CD8-positive, alpha-beta memory T cell (primary cell): ENCODE measurements at regions not wholly inside any gene's neighbourhood (a gene's known extent, or its start where the extent isn't known, plus 50 kb on each side); places are given as distances from the start of the nearest gene placed in this dataset.
A peak's percentile ranks its signal among the peaks of the same experiment; 100 is the strongest.

ENCODE experiments used
- CTCF ChIA-PET: fragments of 350-600 bp; sonication (Branson Sonifier 250); formaldehyde crosslinking; loops from one replicate; lab custom pipeline; 2021; ENCODE audit warnings: antibody characterized with exemption; lab: Charles Lee
- POLR2A ChIA-PET: fragments of 350-600 bp; sonication (Branson Sonifier 250); formaldehyde crosslinking; loops from one replicate; lab custom pipeline; 2021; ENCODE audit warnings: antibody characterized with exemption; lab: Charles Lee
- DNase-seq, 5 donors: peaks; one replicate each; pipeline versions ENCODE4 v3.0.0 to v3.0.0-alpha.2; 2020 to 2022; ENCODE audit warnings: mixed read lengths in 1 of 5
- H3K27ac ChIP-seq: one replicate; pipeline ENCODE4 v1.7.0; 2013; ENCODE audit warnings: low read depth, mild to moderate bottlenecking, low read length, moderate library complexity
- H3K27me3 ChIP-seq: 2 replicates; pipeline ENCODE4 v1.7.0; 2013; ENCODE audit warnings: low read length, mild to moderate bottlenecking; ENCODE audit not compliant: insufficient read depth, poor library complexity, severe bottlenecking
- H3K36me3 ChIP-seq: 2 replicates; pipeline ENCODE4 v1.7.0; 2013; ENCODE audit warnings: mild to moderate bottlenecking, low read length, moderate library complexity; ENCODE audit not compliant: insufficient read depth
- H3K4me1 ChIP-seq: 2 replicates; pipeline ENCODE4 v1.7.0; 2013; ENCODE audit warnings: mild to moderate bottlenecking, low read length, moderate library complexity; ENCODE audit not compliant: insufficient read depth
- H3K4me3 ChIP-seq: 2 replicates; pipeline ENCODE4 v1.7.0; 2013; ENCODE audit warnings: mild to moderate bottlenecking, low read length
- H3K9me3 ChIP-seq: 2 replicates; pipeline ENCODE4 v1.7.0; 2013; ENCODE audit warnings: mild to moderate bottlenecking, low read length
- H3K27ac Mint-ChIP-seq, 8 donors: one replicate each; pipeline ENCODE4 v1.8.0; 2020 to 2021; ENCODE audit warnings: mixed read lengths in 8 of 8, mild to moderate bottlenecking in 6 of 8, inconsistent platforms in 3 of 8, moderate library complexity in 3 of 8
- H3K27me3 Mint-ChIP-seq, 2 donors: one replicate each; pipeline ENCODE4 v1.8.0; 2020 to 2021; ENCODE audit warnings: mixed read lengths in 2 of 2, mild to moderate bottlenecking in 1 of 2, moderate library complexity in 1 of 2
- H3K36me3 Mint-ChIP-seq, 3 donors: one replicate each; pipeline ENCODE4 v1.8.0; 2020 to 2021; ENCODE audit warnings: mixed read lengths in 3 of 3, inconsistent platforms in 1 of 3, mild to moderate bottlenecking in 1 of 3
- H3K4me1 Mint-ChIP-seq, 3 donors: one replicate each; pipeline ENCODE4 v1.8.0; 2020 to 2021; ENCODE audit warnings: mixed read lengths in 3 of 3, inconsistent platforms in 1 of 3, mild to moderate bottlenecking in 1 of 3
- H3K4me3 Mint-ChIP-seq, 7 donors: one replicate each; pipeline ENCODE4 v1.8.0; 2020 to 2021; ENCODE audit warnings: mixed read lengths in 7 of 7, mild to moderate bottlenecking in 6 of 7, moderate library complexity in 4 of 7, inconsistent platforms in 2 of 7
- H3K9me3 Mint-ChIP-seq, 5 donors: one replicate each; pipeline ENCODE4 v1.8.0; 2020 to 2022; ENCODE audit warnings: mixed read lengths in 5 of 5, mild to moderate bottlenecking in 3 of 5, moderate library complexity in 2 of 5, inconsistent platforms in 1 of 5

GRCh38 chr2:122101319-122101718 is 345.9 kb downstream of the TSN start:
- peaks cover 0 to 4% of the 10 kb centered on the region in 2 donors for H3K27me3 Mint-ChIP-seq
- no peak overlapping the region for H3K27ac ChIP-seq
- no peak overlapping the region for H3K27ac Mint-ChIP-seq
- no peaks in the 10 kb centered on the region for H3K4me1 ChIP-seq
- no peaks in the 10 kb centered on the region for H3K9me3 ChIP-seq
- H3K4me1 Mint-ChIP-seq: no peaks in the 10 kb centered on the region
- no peaks in the 10 kb centered on the region for H3K36me3 ChIP-seq
- no peak for DNase-seq
- CTCF ChIA-PET: no interaction called here
- H3K9me3 Mint-ChIP-seq: peaks cover 0 to 3% (median 0%) of the 10 kb centered on the region in 5 donors
- POLR2A ChIA-PET: no interaction called here
- no peak overlapping the region for H3K4me3 ChIP-seq
- no peak overlapping the region for H3K4me3 Mint-ChIP-seq
- no peaks in the 10 kb centered on the region for H3K36me3 Mint-ChIP-seq
- no peaks in the 10 kb centered on the region for H3K27me3 ChIP-seq

GRCh38 chr2:122105171-122105876 is 349.9 kb downstream of the TSN start:
- Histone ChIP-seq H3K36me3 (no peaks in the 10 kb centered on the region), H3K4me3 (no peak overlapping the region), H3K9me3 (no peaks in the 10 kb centered on the region), H3K27me3 (no peaks in the 10 kb centered on the region), H3K27ac (no peak overlapping the region), H3K4me1 (no peaks in the 10 kb centered on the region)
- Mint-ChIP-seq H3K36me3 (no peaks in the 10 kb centered on the region), H3K9me3 (peaks cover 0 to 3% (median 1%) of the 10 kb centered on the region in 5 donors), H3K27me3 (peaks cover 0 to 2% of the 10 kb centered on the region in 2 donors), H3K4me1 (no peaks in the 10 kb centered on the region), H3K4me3 (no peak overlapping the region), H3K27ac (no peak overlapping the region)
- CTCF ChIA-PET: no interaction called here
- DNase-seq: no peak
- POLR2A ChIA-PET: no interaction called here

GRCh38 chr2:122105877-122106206 is 350.4 kb downstream of the TSN start:
- ChIA-PET POLR2A (no interaction called here), CTCF (no interaction called here)
- peaks cover 0 to 3% (median 1%) of the 10 kb centered on the region in 5 donors for H3K9me3 Mint-ChIP-seq
- H3K4me1 ChIP-seq: no peaks in the 10 kb centered on the region
- H3K27me3 Mint-ChIP-seq: peaks cover 0 to 2% of the 10 kb centered on the region in 2 donors
- no peak overlapping the region for H3K27ac Mint-ChIP-seq
- no peaks in the 10 kb centered on the region for H3K36me3 ChIP-seq
- no peak overlapping the region for H3K4me3 ChIP-seq
- H3K9me3 ChIP-seq: no peaks in the 10 kb centered on the region
- H3K4me3 Mint-ChIP-seq: no peak overlapping the region
- H3K27ac ChIP-seq: no peak overlapping the region
- H3K27me3 ChIP-seq: no peaks in the 10 kb centered on the region
- H3K36me3 Mint-ChIP-seq: no peaks in the 10 kb centered on the region
- no peak for DNase-seq
- H3K4me1 Mint-ChIP-seq: no peaks in the 10 kb centered on the region

GRCh38 chr2:122108186-122108585 is 352.7 kb downstream of the TSN start:
- H3K4me1 Mint-ChIP-seq: no peaks in the 10 kb centered on the region
- H3K27me3 Mint-ChIP-seq: peaks cover 0 to 2% of the 10 kb centered on the region in 2 donors

GRCh38 chr2:122112216-122113005 is 357.0 kb downstream of the TSN start:
- no peaks in the 10 kb centered on the region for H3K36me3 Mint-ChIP-seq

More at GRCh38 chr2:122108186-122108585, 352.7 kb downstream of the TSN start:
- no peaks in the 10 kb centered on the region for H3K36me3 ChIP-seq
- H3K4me3 Mint-ChIP-seq: peak overlapping the region in 1 of 7 donors; percentile 65
- H3K27me3 ChIP-seq: no peaks in the 10 kb centered on the region
- no peak overlapping the region for H3K4me3 ChIP-seq
- DNase-seq: no peak
- H3K36me3 Mint-ChIP-seq: no peaks in the 10 kb centered on the region
- no peaks in the 10 kb centered on the region for H3K4me1 ChIP-seq
- H3K9me3 ChIP-seq: no peaks in the 10 kb centered on the region
- ChIA-PET CTCF (no interaction called here), POLR2A (no interaction called here)
- no peak overlapping the region for H3K27ac ChIP-seq
- no peak overlapping the region for H3K27ac Mint-ChIP-seq
- H3K9me3 Mint-ChIP-seq: peaks cover 0 to 3% (median 0%) of the 10 kb centered on the region in 5 donors

GRCh38 chr2:122114421-122114820 is 359.0 kb downstream of the TSN start:
- Histone ChIP-seq H3K4me1 (no peaks in the 10 kb centered on the region), H3K27me3 (no peaks in the 10 kb centered on the region), H3K9me3 (no peaks in the 10 kb centered on the region), H3K4me3 (no peak overlapping the region), H3K27ac (no peak overlapping the region), H3K36me3 (no peaks in the 10 kb centered on the region)
- Mint-ChIP-seq H3K36me3 (no peaks in the 10 kb centered on the region), H3K4me3 (no peak overlapping the region), H3K27ac (no peak overlapping the region), H3K27me3 (peaks cover 0 to 5% of the 10 kb centered on the region in 2 donors), H3K9me3 (peaks cover 0 to 3% (median 1%) of the 10 kb centered on the region in 5 donors), H3K4me1 (no peaks in the 10 kb centered on the region)
- DNase-seq: no peak
- CTCF ChIA-PET: no interaction called here
- POLR2A ChIA-PET: no interaction called here

More at GRCh38 chr2:122112216-122113005, 357.0 kb downstream of the TSN start:
- Mint-ChIP-seq H3K27me3 (peaks cover 0 to 2% of the 10 kb centered on the region in 2 donors), H3K9me3 (peaks cover 0 to 2% (median 0%) of the 10 kb centered on the region in 5 donors), H3K27ac (no peak overlapping the region), H3K4me3 (no peak overlapping the region), H3K4me1 (no peaks in the 10 kb centered on the region)
- Histone ChIP-seq H3K27me3 (no peaks in the 10 kb centered on the region), H3K27ac (no peak overlapping the region), H3K4me1 (no peaks in the 10 kb centered on the region), H3K9me3 (no peaks in the 10 kb centered on the region), H3K36me3 (no peaks in the 10 kb centered on the region), H3K4me3 (no peak overlapping the region)
- ChIA-PET POLR2A (no interaction called here), CTCF (no interaction called here)
- DNase-seq: no peak

GRCh38 chr2:122117371-122117770 is 361.9 kb downstream of the TSN start:
- Mint-ChIP-seq H3K27me3 (peaks cover 0 to 6% of the 10 kb centered on the region in 2 donors), H3K4me3 (no peak overlapping the region), H3K36me3 (no peaks in the 10 kb centered on the region), H3K4me1 (no peaks in the 10 kb centered on the region), H3K9me3 (peaks cover 0 to 13% (median 9%) of the 10 kb centered on the region in 5 donors), H3K27ac (no peak overlapping the region)
- no peaks in the 10 kb centered on the region for H3K36me3 ChIP-seq
- H3K4me3 ChIP-seq: no peak overlapping the region
- CTCF ChIA-PET: no interaction called here
- no peaks in the 10 kb centered on the region for H3K27me3 ChIP-seq
- H3K27ac ChIP-seq: no peak overlapping the region
- no peak for DNase-seq
- POLR2A ChIA-PET: no interaction called here
- no peaks in the 10 kb centered on the region for H3K9me3 ChIP-seq
- no peaks in the 10 kb centered on the region for H3K4me1 ChIP-seq

GRCh38 chr2:122129399-122129798 is 373.9 kb downstream of the TSN start:
- no peak for DNase-seq
- ChIA-PET POLR2A (no interaction called here), CTCF (no interaction called here)
- Mint-ChIP-seq H3K36me3 (peaks cover 0 to 6% (median 0%) of the 10 kb centered on the region in 3 donors), H3K9me3 (peaks cover 36 to 46% (median 39%) of the 10 kb centered on the region in 5 donors), H3K27ac (no peak overlapping the region), H3K4me3 (no peak overlapping the region), H3K27me3 (peaks cover 3 to 5% of the 10 kb centered on the region in 2 donors), H3K4me1 (no peaks in the 10 kb centered on the region)
- Histone ChIP-seq H3K4me1 (no peaks in the 10 kb centered on the region), H3K36me3 (no peaks in the 10 kb centered on the region), H3K9me3 (peaks cover 7% of the 10 kb centered on the region), H3K27me3 (no peaks in the 10 kb centered on the region), H3K27ac (no peak overlapping the region), H3K4me3 (no peak overlapping the region)
